GM10266 (cell line): ENCODE measurements at regions not wholly inside any gene's neighbourhood (a gene's known extent, or its start where the extent isn't known, plus 50 kb on each side); places are given as distances from the start of the nearest gene placed in this dataset.

ENCODE experiments used
- DNase-seq: peaks from one replicate; pipeline ENCODE4 v3.0.0; 2012; ENCODE audit errors: extremely low spot score
- TF ChIP-seq, protein P1 (sequence below): IDR thresholded peaks from 2 replicates; pipeline ENCODE4 v1.5.1; 2012; ENCODE audit warnings: mild to moderate bottlenecking, low read depth; ENCODE audit not compliant: control insufficient read depth, insufficient read depth; ENCODE audit errors: missing control alignments

DNA sequence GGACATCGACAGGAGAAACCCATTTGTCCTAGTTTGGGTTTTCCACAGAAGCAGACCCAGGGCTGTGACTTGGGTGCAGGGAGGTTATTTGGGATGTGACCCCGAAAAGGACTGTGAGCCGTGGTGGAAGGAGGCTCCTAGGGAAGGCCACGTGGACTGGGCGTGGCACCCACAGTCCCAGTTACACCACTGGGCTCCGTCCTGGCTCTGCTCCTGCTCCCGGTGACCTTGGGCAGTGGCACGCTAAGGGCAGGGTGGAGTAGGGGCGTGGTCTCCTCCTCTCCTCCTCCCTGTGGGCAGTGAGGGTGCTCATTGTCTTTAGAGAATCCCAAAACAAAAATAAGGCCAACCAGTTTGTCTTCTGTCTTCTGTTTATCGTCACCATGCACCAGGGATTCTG, 190.1 kb downstream of the GADD45G start:
- TF ChIP-seq, protein P1, sequence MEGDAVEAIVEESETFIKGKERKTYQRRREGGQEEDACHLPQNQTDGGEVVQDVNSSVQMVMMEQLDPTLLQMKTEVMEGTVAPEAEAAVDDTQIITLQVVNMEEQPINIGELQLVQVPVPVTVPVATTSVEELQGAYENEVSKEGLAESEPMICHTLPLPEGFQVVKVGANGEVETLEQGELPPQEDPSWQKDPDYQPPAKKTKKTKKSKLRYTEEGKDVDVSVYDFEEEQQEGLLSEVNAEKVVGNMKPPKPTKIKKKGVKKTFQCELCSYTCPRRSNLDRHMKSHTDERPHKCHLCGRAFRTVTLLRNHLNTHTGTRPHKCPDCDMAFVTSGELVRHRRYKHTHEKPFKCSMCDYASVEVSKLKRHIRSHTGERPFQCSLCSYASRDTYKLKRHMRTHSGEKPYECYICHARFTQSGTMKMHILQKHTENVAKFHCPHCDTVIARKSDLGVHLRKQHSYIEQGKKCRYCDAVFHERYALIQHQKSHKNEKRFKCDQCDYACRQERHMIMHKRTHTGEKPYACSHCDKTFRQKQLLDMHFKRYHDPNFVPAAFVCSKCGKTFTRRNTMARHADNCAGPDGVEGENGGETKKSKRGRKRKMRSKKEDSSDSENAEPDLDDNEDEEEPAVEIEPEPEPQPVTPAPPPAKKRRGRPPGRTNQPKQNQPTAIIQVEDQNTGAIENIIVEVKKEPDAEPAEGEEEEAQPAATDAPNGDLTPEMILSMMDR = no peak
- no peak for DNase-seq

DNA sequence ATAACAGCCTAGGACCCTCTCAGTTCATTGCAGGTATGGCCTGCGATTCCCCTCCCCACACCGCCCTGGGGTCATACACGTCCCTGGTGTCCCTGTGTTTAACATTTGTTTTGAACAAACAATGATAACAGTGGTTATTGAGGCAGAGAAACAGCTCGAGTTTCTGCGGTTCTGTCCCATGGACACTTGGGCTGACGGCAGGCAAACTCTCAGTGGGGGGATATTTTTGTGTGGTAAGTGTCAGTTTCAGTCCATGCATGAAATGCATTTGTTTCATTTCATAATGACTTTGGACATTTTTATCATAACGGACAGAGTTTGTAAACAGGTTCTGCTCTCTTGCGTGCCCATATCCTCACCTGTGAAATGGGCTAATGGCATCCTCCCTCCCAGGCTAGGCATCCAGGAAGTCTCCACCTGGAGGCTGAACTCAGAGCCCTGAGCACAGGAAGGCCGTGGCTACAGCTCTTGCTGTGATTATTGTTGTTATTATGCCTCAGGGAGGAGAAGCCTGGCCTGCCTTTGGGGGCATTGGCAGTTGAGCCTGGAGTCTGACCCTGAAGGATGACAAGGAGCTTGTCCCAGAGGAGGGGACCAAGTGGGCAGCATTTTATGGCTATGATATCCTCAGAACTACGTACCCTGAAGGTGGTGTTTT, 190.9 kb downstream of the GADD45G start:
- TF ChIP-seq, protein P1 = no peak
- no peak for DNase-seq

DNA sequence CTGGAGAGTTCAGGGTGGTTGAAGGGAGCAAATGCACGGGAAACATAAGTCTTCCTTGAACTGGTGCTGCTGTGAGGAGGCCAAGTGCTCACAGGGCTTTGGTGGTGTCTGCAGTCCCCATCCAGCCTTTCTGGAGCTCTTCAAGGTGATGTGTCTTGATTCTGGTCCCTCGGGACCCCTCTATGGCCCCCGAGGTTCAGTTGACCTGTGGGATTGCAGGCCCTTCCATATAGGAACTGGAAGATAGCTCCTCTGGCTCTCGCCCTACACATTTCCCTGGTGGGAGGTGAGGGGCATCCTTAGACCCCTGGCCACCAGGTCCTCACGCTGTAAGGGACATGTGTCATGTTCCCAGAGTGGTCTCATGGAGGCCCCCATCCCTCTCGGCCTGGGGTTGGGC, 191.8 kb downstream of the GADD45G start:
- no peak for DNase-seq
- TF ChIP-seq, protein P1 = no peak

DNA sequence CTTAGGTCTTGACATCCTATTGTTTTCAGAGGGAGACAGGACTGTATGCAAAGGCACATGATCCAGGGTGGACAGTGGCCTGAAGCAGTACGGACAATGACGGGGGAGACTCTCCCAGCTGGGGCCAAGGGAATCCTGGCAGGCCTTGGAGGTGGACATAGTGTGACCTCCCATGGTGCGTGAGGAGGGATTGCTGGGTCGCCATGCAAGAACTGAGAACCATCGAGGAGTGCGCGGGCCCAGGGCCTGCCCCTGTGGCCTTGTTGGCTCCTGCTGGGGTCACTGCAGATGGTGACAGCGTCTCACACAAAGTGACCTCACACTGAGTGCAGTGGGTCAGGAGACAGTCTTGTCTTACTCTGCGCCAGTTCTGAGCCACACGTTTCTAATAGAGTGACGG, 192.4 kb downstream of the GADD45G start:
- DNase-seq = no peak
- TF ChIP-seq, protein P1 = no peak

DNA sequence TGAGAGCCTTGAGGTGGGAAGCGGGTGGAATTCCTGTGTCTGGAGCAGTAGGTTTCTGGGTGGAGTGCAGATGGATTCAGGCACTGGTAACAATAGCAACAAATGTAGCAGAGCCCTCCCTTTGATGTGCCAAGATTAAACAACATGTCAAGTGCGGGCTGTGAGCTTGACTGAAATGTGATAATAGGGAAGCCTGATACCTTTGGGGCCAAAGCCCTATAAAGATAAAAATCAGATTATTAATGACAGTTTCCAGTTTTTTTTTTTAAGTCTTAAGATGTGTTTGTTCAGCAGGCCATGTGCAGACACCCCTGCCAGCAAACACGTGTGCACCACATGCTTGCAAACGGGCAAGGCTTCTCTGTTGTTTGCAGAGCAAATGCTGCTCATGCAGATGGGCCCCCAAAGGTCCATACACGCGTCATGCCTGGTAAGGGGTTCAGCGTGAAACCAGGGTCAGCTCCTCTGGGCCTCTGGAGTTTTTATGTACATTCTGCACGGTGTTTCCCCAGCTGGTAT, 193.2 kb downstream of the GADD45G start:
- DNase-seq = no peak
- TF ChIP-seq, protein P1 = no peak

DNA sequence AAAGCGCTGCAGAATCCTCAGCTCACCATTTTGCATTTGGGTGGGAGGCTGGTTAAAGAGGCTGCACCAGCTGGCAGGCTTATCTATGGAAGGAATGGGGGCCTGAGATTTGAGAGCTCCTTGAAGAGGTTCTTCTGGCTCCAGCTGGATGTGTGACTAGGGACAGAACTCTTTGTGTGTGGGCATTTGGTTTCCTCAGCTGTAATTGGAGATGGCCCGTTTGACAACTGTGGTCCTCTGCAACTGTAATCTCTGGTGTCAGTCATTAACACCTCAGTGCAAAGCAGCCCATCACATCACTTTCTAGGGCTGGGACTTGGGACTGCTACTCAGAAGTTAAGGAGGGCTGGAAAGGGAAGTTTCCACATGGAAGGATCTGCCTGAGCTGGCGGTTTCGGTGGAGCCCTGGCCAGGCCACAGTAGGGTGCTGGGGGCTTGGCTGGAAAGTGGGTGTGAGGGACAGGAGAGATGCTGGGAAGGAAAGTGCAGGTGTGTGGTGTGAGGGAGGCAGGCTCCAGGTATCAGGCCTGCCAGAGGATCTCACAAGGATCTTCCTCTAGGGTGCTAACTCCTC, 193.8 kb downstream of the GADD45G start:
- DNase-seq = no peak
- TF ChIP-seq, protein P1 = no peak

DNA sequence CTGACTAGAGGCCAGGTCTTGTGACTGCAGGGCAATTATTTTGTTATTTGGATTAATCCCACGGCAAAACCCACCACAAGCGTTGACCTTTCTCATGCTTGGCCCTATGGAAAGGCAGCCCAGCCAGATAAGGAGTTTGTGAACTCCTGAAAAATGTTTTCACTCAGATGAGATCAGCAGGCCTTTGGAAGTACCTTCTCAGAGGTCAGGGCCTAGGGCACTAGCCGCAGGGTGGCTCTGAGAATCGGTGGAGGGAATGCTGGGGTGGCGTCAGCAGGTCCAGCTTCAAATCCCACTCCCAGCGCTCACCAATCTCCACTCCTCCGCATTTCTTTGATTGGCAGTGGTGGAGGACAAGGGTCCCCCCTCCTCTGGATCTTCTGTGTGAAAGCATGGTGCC, 194.4 kb downstream of the GADD45G start:
- TF ChIP-seq, protein P1 = no peak

More for the DNA sequence above, 194.4 kb downstream of the GADD45G start:
- no peak for DNase-seq
